ENCODE measurements at regions not wholly inside any gene's neighbourhood (a gene's known extent, or its start where the extent isn't known, plus 50 kb on each side); places are given as distances from the start of the nearest gene placed in this dataset.
A peak's percentile ranks its signal among the peaks of the same experiment; 100 is the strongest.

- TF ChIP-seq ZBED4 (CRISPR knock-in tag; IDR thresholded peaks at IDR 0.05; ENCODE audit: borderline replicate concordance): no peak
- no peak for TF ChIP-seq SALL2 (CRISPR knock-in tag; IDR thresholded peaks at IDR 0.05)
- no peak for TF ChIP-seq PITX1 (CRISPR knock-in tag; IDR thresholded peaks at IDR 0.05)
- TF ChIP-seq NFE2L2 (IDR thresholded peaks at IDR 0.05; ENCODE audit: low read length): no peak
- no peak for TF ChIP-seq ZNF746 (CRISPR knock-in tag; IDR thresholded peaks at IDR 0.05)
- TF ChIP-seq XRCC5 (optimal IDR thresholded peaks at IDR 0.05; ENCODE audit: low read length): no peak
- no peak for TF ChIP-seq ZNF784 (CRISPR knock-in tag; IDR thresholded peaks at IDR 0.05; ENCODE audit: borderline replicate concordance)
- no peak for TF ChIP-seq ZNF383 (CRISPR knock-in tag; IDR thresholded peaks at IDR 0.05; ENCODE audit: borderline replicate concordance)
- 0 out of 2 replicates have a peak, but pooled peaks have one; percentile 34 for TF ChIP-seq ZBTB21 (CRISPR knock-in tag; IDR thresholded peaks at IDR 0.05)
- TF ChIP-seq ZNF781 (CRISPR knock-in tag; IDR thresholded peaks at IDR 0.05; ENCODE audit: borderline replicate concordance, not compliant biosample characterization): no peak
- no peak for TF ChIP-seq RBM22 (optimal IDR thresholded peaks at IDR 0.05; ENCODE audit: low read length)
- TF ChIP-seq ZNF678 (CRISPR knock-in tag; IDR thresholded peaks at IDR 0.05): no peak
- peak; percentile 76 for TF ChIP-seq MNT (IDR thresholded peaks at IDR 0.05)
- no peak for TF ChIP-seq HMGXB3 (CRISPR knock-in tag; IDR thresholded peaks at IDR 0.05; ENCODE audit: borderline replicate concordance)
- no peak for TF ChIP-seq ZNF558 (CRISPR knock-in tag; IDR thresholded peaks at IDR 0.05; ENCODE audit: borderline replicate concordance)
- no peak for TF ChIP-seq HNF4A (CRISPR knock-in tag; IDR thresholded peaks at IDR 0.05)
- TF ChIP-seq SMARCE1 (IDR thresholded peaks at IDR 0.05; ENCODE audit: borderline replicate concordance): no peak
Measured at GRCh38 chr17:15883617-15884111, 61.3 kb upstream of the ADORA2B start (continued).
